ENCODE measurements at regions not wholly inside any gene's neighbourhood (a gene's known extent, or its start where the extent isn't known, plus 50 kb on each side); places are given as distances from the start of the nearest gene placed in this dataset.
A peak's percentile ranks its signal among the peaks of the same experiment; 100 is the strongest.

- H3K4me1 ChIP-seq (ENCODE audit: control extremely low read depth in 1 of 4, control insufficient read depth in 4 of 4, insufficient read depth in 4 of 4, low read length in 3 of 4): no peaks in the 10 kb centered on the region
- WGBS (ENCODE audit: insufficient coverage): no CpG with 5 or more reads among the region's 1 CpG
- no peak overlapping the region for H3K27ac ChIP-seq (ENCODE audit: insufficient read depth in 1 of 2, low read depth in 1 of 2, low read length in 2 of 2, poor library complexity in 1 of 2, severe bottlenecking in 2 of 2)
- DNase-seq: no peak
- no peaks in the 10 kb centered on the region for H3K27me3 ChIP-seq (replicated peaks in 2 of 5; ENCODE audit: control insufficient read depth in 4 of 5, insufficient read depth in 5 of 5, low read length in 4 of 5)
- no peaks in the 10 kb centered on the region for H3K36me3 ChIP-seq (ENCODE audit: control insufficient read depth in 4 of 4, insufficient read depth in 4 of 4, low read length in 3 of 4)
- H3K4me3 ChIP-seq (ENCODE audit: control insufficient read depth in 1 of 7, extremely low read depth in 1 of 7, insufficient read depth in 4 of 7, low read depth in 2 of 7, low read length in 6 of 7): no peak overlapping the region
- POLR2A ChIA-PET: no interaction called here
- peaks cover 0 to 1% (median 0%) of the 10 kb centered on the region in 5 experiments for H3K9me3 ChIP-seq (ENCODE audit: control extremely low read depth in 1 of 5, control insufficient read depth in 4 of 5, insufficient read depth in 2 of 5, low read depth in 1 of 5, low read length in 4 of 5)
- CTCF ChIA-PET: no interaction called here
Measured at GRCh38 chr5:18420711-18421110, 786.5 kb downstream of the TAF11L14 start.

GRCh38 chr5:18433336-18433735, 799.1 kb downstream of the TAF11L14 start:
- H3K27ac ChIP-seq (ENCODE audit: insufficient read depth in 1 of 2, low read depth in 1 of 2, low read length in 2 of 2, poor library complexity in 1 of 2, severe bottlenecking in 2 of 2): no peak overlapping the region
- H3K9me3 ChIP-seq (ENCODE audit: control extremely low read depth in 1 of 5, control insufficient read depth in 4 of 5, insufficient read depth in 2 of 5, low read depth in 1 of 5, low read length in 4 of 5): no peaks in the 10 kb centered on the region
- ChIA-PET CTCF (no interaction called here), POLR2A (no interaction called here)
- DNase-seq: no peak
- H3K4me1 ChIP-seq (ENCODE audit: control extremely low read depth in 1 of 4, control insufficient read depth in 4 of 4, insufficient read depth in 4 of 4, low read length in 3 of 4): no peaks in the 10 kb centered on the region
- no peaks in the 10 kb centered on the region for H3K36me3 ChIP-seq (ENCODE audit: control insufficient read depth in 4 of 4, insufficient read depth in 4 of 4, low read length in 3 of 4)
- no peak overlapping the region for H3K4me3 ChIP-seq (ENCODE audit: control insufficient read depth in 1 of 7, extremely low read depth in 1 of 7, insufficient read depth in 4 of 7, low read depth in 2 of 7, low read length in 6 of 7)
- H3K27me3 ChIP-seq (replicated peaks in 2 of 5; ENCODE audit: control insufficient read depth in 4 of 5, insufficient read depth in 5 of 5, low read length in 4 of 5): no peaks in the 10 kb centered on the region

GRCh38 chr5:18438126-18438525, 803.9 kb downstream of the TAF11L14 start:
- Histone ChIP-seq H3K27me3 (replicated peaks in 2 of 5; ENCODE audit: control insufficient read depth in 4 of 5, insufficient read depth in 5 of 5, low read length in 4 of 5) (no peaks in the 10 kb centered on the region), H3K9me3 (ENCODE audit: control extremely low read depth in 1 of 5, control insufficient read depth in 4 of 5, insufficient read depth in 2 of 5, low read depth in 1 of 5, low read length in 4 of 5) (no peaks in the 10 kb centered on the region), H3K4me1 (ENCODE audit: control extremely low read depth in 1 of 4, control insufficient read depth in 4 of 4, insufficient read depth in 4 of 4, low read length in 3 of 4) (no peaks in the 10 kb centered on the region), H3K4me3 (ENCODE audit: control insufficient read depth in 1 of 7, extremely low read depth in 1 of 7, insufficient read depth in 4 of 7, low read depth in 2 of 7, low read length in 6 of 7) (no peak overlapping the region), H3K27ac (ENCODE audit: insufficient read depth in 1 of 2, low read depth in 1 of 2, low read length in 2 of 2, poor library complexity in 1 of 2, severe bottlenecking in 2 of 2) (no peak overlapping the region), H3K36me3 (ENCODE audit: control insufficient read depth in 4 of 4, insufficient read depth in 4 of 4, low read length in 3 of 4) (no peaks in the 10 kb centered on the region)
- POLR2A ChIA-PET: no interaction called here
- 100% methylated on average over 1 of the region's 1 CpG for WGBS (ENCODE audit: insufficient coverage)
- CTCF ChIA-PET: no interaction called here
- DNase-seq: no peak

GRCh38 chr5:18455521-18455920, 821.3 kb downstream of the TAF11L14 start:
- Histone ChIP-seq H3K4me3 (ENCODE audit: control insufficient read depth in 1 of 7, extremely low read depth in 1 of 7, insufficient read depth in 4 of 7, low read depth in 2 of 7, low read length in 6 of 7) (no peak overlapping the region), H3K9me3 (ENCODE audit: control extremely low read depth in 1 of 5, control insufficient read depth in 4 of 5, insufficient read depth in 2 of 5, low read depth in 1 of 5, low read length in 4 of 5) (no peaks in the 10 kb centered on the region), H3K27me3 (replicated peaks in 2 of 5; ENCODE audit: control insufficient read depth in 4 of 5, insufficient read depth in 5 of 5, low read length in 4 of 5) (no peaks in the 10 kb centered on the region), H3K36me3 (ENCODE audit: control insufficient read depth in 4 of 4, insufficient read depth in 4 of 4, low read length in 3 of 4) (no peaks in the 10 kb centered on the region), H3K27ac (ENCODE audit: insufficient read depth in 1 of 2, low read depth in 1 of 2, low read length in 2 of 2, poor library complexity in 1 of 2, severe bottlenecking in 2 of 2) (no peak overlapping the region), H3K4me1 (ENCODE audit: control extremely low read depth in 1 of 4, control insufficient read depth in 4 of 4, insufficient read depth in 4 of 4, low read length in 3 of 4) (no peaks in the 10 kb centered on the region)
- POLR2A ChIA-PET: no interaction called here
- 100% methylated on average over 1 of the region's 2 CpGs for WGBS (ENCODE audit: insufficient coverage)
- no peak for DNase-seq
- CTCF ChIA-PET: interaction anchor here (1.6 kb wide), 1 partner anchor 11 kb away, joined by 3 read pairs; no protein-coding TSS in a partner anchor

GRCh38 chr5:18457255-18457654, 823.0 kb downstream of the TAF11L14 start:
- no peaks in the 10 kb centered on the region for H3K4me1 ChIP-seq (ENCODE audit: control extremely low read depth in 1 of 4, control insufficient read depth in 4 of 4, insufficient read depth in 4 of 4, low read length in 3 of 4)
- H3K36me3 ChIP-seq (ENCODE audit: control insufficient read depth in 4 of 4, insufficient read depth in 4 of 4, low read length in 3 of 4): no peaks in the 10 kb centered on the region
- DNase-seq: no peak
- H3K4me3 ChIP-seq (ENCODE audit: control insufficient read depth in 1 of 7, extremely low read depth in 1 of 7, insufficient read depth in 4 of 7, low read depth in 2 of 7, low read length in 6 of 7): no peak overlapping the region
- H3K9me3 ChIP-seq (ENCODE audit: control extremely low read depth in 1 of 5, control insufficient read depth in 4 of 5, insufficient read depth in 2 of 5, low read depth in 1 of 5, low read length in 4 of 5): no peaks in the 10 kb centered on the region
- POLR2A ChIA-PET: no interaction called here
- no peak overlapping the region for H3K27ac ChIP-seq (ENCODE audit: insufficient read depth in 1 of 2, low read depth in 1 of 2, low read length in 2 of 2, poor library complexity in 1 of 2, severe bottlenecking in 2 of 2)
- WGBS (ENCODE audit: insufficient coverage): 100% methylated on average over 2 of the region's 5 CpGs
- CTCF ChIA-PET: no interaction called here
- H3K27me3 ChIP-seq (replicated peaks in 2 of 5; ENCODE audit: control insufficient read depth in 4 of 5, insufficient read depth in 5 of 5, low read length in 4 of 5): no peaks in the 10 kb centered on the region

- 100% methylated on average over 1 of the region's 1 CpG for WGBS (ENCODE audit: insufficient coverage)
- ChIA-PET POLR2A (no interaction called here), CTCF (no interaction called here)
Measured at GRCh38 chr5:18461766-18462165, 827.5 kb downstream of the TAF11L14 start.

GRCh38 chr5:18465833-18466681, 831.8 kb downstream of the TAF11L14 start:
- 68% methylated on average over 8 of the region's 11 CpGs for WGBS (ENCODE audit: insufficient coverage)
- ChIA-PET POLR2A (no interaction called here), CTCF (interaction anchor here (1.0 to 6.5 kb wide), 4 partner anchors 10 to 1142 kb away, joined by 3 to 23 read pairs (median 5); no protein-coding TSS in a partner anchor)
- no peaks in the 10 kb centered on the region for H3K4me1 ChIP-seq (ENCODE audit: control extremely low read depth in 1 of 4, control insufficient read depth in 4 of 4, insufficient read depth in 4 of 4, low read length in 3 of 4)
- H3K36me3 ChIP-seq (ENCODE audit: control insufficient read depth in 4 of 4, insufficient read depth in 4 of 4, low read length in 3 of 4): no peaks in the 10 kb centered on the region
- H3K9me3 ChIP-seq (ENCODE audit: control extremely low read depth in 1 of 5, control insufficient read depth in 4 of 5, insufficient read depth in 2 of 5, low read depth in 1 of 5, low read length in 4 of 5): no peaks in the 10 kb centered on the region
- no peaks in the 10 kb centered on the region for H3K27me3 ChIP-seq (replicated peaks in 2 of 5; ENCODE audit: control insufficient read depth in 4 of 5, insufficient read depth in 5 of 5, low read length in 4 of 5)
- H3K4me3 ChIP-seq (ENCODE audit: control insufficient read depth in 1 of 7, extremely low read depth in 1 of 7, insufficient read depth in 4 of 7, low read depth in 2 of 7, low read length in 6 of 7): no peak overlapping the region
- no peak overlapping the region for H3K27ac ChIP-seq (ENCODE audit: insufficient read depth in 1 of 2, low read depth in 1 of 2, low read length in 2 of 2, poor library complexity in 1 of 2, severe bottlenecking in 2 of 2)
- peak; percentile 48 to 85 (median 78) for DNase-seq

More at GRCh38 chr5:18461766-18462165, 827.5 kb downstream of the TAF11L14 start:
- no peak for DNase-seq
- H3K36me3 ChIP-seq (ENCODE audit: control insufficient read depth in 4 of 4, insufficient read depth in 4 of 4, low read length in 3 of 4): no peaks in the 10 kb centered on the region
- H3K27me3 ChIP-seq (replicated peaks in 2 of 5; ENCODE audit: control insufficient read depth in 4 of 5, insufficient read depth in 5 of 5, low read length in 4 of 5): no peaks in the 10 kb centered on the region
- no peak overlapping the region for H3K4me3 ChIP-seq (ENCODE audit: control insufficient read depth in 1 of 7, extremely low read depth in 1 of 7, insufficient read depth in 4 of 7, low read depth in 2 of 7, low read length in 6 of 7)
- H3K27ac ChIP-seq (ENCODE audit: insufficient read depth in 1 of 2, low read depth in 1 of 2, low read length in 2 of 2, poor library complexity in 1 of 2, severe bottlenecking in 2 of 2): no peak overlapping the region
- no peaks in the 10 kb centered on the region for H3K4me1 ChIP-seq (ENCODE audit: control extremely low read depth in 1 of 4, control insufficient read depth in 4 of 4, insufficient read depth in 4 of 4, low read length in 3 of 4)
- H3K9me3 ChIP-seq (ENCODE audit: control extremely low read depth in 1 of 5, control insufficient read depth in 4 of 5, insufficient read depth in 2 of 5, low read depth in 1 of 5, low read length in 4 of 5): no peaks in the 10 kb centered on the region
